Mucosa of rectum (tissue), 2 donors: ENCODE measurements at regions not wholly inside any gene's neighbourhood (a gene's known extent, or its start where the extent isn't known, plus 50 kb on each side); places are given as distances from the start of the nearest gene placed in this dataset.

Experiments
- H3K27ac ChIP-seq, 2 donors: one replicate each; pipeline ENCODE4 v1.7.0; 2013; ENCODE audit warnings: inconsistent platforms in 2 of 2, low read depth in 2 of 2, low read length in 2 of 2
- H3K27me3 ChIP-seq, 2 donors: one replicate each; pipeline ENCODE4 v1.7.0; 2013; ENCODE audit warnings: low read length in 2 of 2; ENCODE audit not compliant: control insufficient read depth in 2 of 2, insufficient read depth in 2 of 2
- H3K36me3 ChIP-seq, 2 donors: one replicate each; pipeline ENCODE4 v1.7.0; 2013; ENCODE audit warnings: low read length in 2 of 2; ENCODE audit not compliant: control insufficient read depth in 2 of 2, insufficient read depth in 2 of 2
- H3K4me1 ChIP-seq, 2 donors: one replicate each; pipeline ENCODE4 v1.7.0; 2013; ENCODE audit warnings: low read length in 2 of 2, mild to moderate bottlenecking in 1 of 2; ENCODE audit not compliant: control insufficient read depth in 2 of 2, insufficient read depth in 2 of 2
- H3K4me3 ChIP-seq, 2 donors: one replicate each; pipeline ENCODE4 v1.7.0; 2013; ENCODE audit warnings: low read length in 2 of 2
- H3K9ac ChIP-seq, 2 donors: one replicate each; pipeline ENCODE4 v1.7.0; 2013; ENCODE audit warnings: low read length in 2 of 2, low read depth in 1 of 2, mild to moderate bottlenecking in 1 of 2
- H3K9me3 ChIP-seq, 2 donors: one replicate each; pipeline ENCODE4 v1.7.0; 2013; ENCODE audit warnings: low read length in 2 of 2; ENCODE audit not compliant: control insufficient read depth in 2 of 2
- donor health status: healthy.
- donor health status: Normal muscosa, but diverticular disease.

DNA sequence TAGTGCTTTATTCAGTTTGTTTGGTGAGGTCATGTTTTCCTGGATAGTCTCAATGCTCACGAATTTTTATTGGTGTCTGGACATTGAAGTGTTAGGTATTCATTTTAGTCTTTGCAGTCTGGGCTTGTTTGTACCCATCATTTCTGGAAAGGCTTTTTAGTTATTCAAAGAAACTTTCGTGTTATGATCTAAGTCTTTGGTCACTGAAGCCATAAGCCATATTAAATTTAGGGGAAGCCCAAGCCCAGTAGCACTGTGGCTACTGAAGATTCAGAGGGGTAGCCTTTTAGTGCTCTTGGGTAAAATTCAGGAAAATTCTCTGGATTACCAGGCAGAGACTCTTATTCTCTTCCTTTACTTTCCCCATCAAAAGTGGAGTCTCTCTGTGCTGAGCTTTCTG is 56.2 kb upstream of the PEX5L start:
- H3K9ac ChIP-seq: no peak overlapping the region
- no peaks in the 10 kb centered on the region for H3K36me3 ChIP-seq
- no peaks in the 10 kb centered on the region for H3K4me1 ChIP-seq
- H3K9me3 ChIP-seq: no peaks in the 10 kb centered on the region
- H3K27me3 ChIP-seq: no peaks in the 10 kb centered on the region
- H3K27ac ChIP-seq: no peak overlapping the region
- no peak overlapping the region for H3K4me3 ChIP-seq

DNA sequence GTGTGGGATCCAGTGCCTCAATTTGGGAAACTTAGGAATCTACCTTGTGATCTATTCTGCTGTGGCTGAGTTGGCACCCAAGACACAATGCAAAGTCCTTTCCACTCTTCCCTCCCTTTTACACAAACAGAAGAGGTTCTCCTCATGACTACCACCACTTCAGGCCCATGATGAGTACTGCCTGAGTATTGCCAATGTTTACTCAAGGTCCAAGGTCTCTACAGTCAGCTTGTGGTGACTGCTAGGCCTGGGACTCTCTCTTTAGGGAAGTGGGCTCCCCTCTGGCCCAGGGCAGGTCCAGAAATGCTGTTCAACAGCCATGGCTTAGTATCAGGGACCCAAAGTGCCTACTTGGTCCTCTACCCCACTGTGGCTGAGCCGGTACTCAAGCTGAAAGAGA is 56.8 kb upstream of the PEX5L start:
- Histone ChIP-seq H3K4me1 (no peaks in the 10 kb centered on the region), H3K9me3 (no peaks in the 10 kb centered on the region), H3K36me3 (no peaks in the 10 kb centered on the region), H3K27ac (no peak overlapping the region), H3K27me3 (no peaks in the 10 kb centered on the region), H3K9ac (no peak overlapping the region), H3K4me3 (no peak overlapping the region)

- Histone ChIP-seq H3K36me3 (no peaks in the 10 kb centered on the region), H3K9me3 (no peaks in the 10 kb centered on the region), H3K4me3 (no peak overlapping the region), H3K27ac (no peak overlapping the region), H3K9ac (no peak overlapping the region), H3K4me1 (no peaks in the 10 kb centered on the region), H3K27me3 (no peaks in the 10 kb centered on the region)
Observed at GRCh38 chr3:180097626-180098025, 60.9 kb upstream of the PEX5L start.

- H3K4me1 ChIP-seq: no peaks in the 10 kb centered on the region
- no peaks in the 10 kb centered on the region for H3K36me3 ChIP-seq
- no peaks in the 10 kb centered on the region for H3K27me3 ChIP-seq
- no peaks in the 10 kb centered on the region for H3K9me3 ChIP-seq
- no peak overlapping the region for H3K4me3 ChIP-seq
- H3K9ac ChIP-seq: no peak overlapping the region
- H3K27ac ChIP-seq: no peak overlapping the region
Observed at GRCh38 chr3:180102134-180102533, 65.4 kb upstream of the PEX5L start.

- Histone ChIP-seq H3K4me1 (no peaks in the 10 kb centered on the region), H3K36me3 (no peaks in the 10 kb centered on the region), H3K4me3 (no peak overlapping the region), H3K27me3 (no peaks in the 10 kb centered on the region), H3K9ac (no peak overlapping the region), H3K27ac (no peak overlapping the region), H3K9me3 (no peaks in the 10 kb centered on the region)
Observed at GRCh38 chr3:180102604-180103003, 65.9 kb upstream of the PEX5L start.

DNA sequence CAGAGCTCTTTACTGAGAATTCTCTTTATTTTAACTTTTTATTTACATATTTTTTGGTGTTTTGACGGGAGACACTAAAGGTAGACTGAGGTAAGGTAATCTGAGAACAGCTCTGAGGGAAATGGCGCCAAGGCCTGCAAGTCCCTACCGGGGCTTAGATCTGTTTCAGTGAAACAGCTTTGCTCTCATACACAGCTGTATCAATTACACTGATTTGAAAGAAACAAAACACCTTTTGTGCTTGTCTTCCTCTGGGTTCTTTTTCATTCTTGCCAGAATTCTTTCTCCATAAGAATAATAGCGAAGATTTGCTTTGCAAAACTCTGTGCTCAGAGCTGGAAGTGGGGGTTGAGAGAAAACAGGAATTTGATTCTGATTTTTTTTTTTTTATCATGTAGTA is 79.5 kb upstream of the PEX5L start:
- no peaks in the 10 kb centered on the region for H3K9me3 ChIP-seq
- H3K9ac ChIP-seq: no peak overlapping the region
- H3K4me3 ChIP-seq: no peak overlapping the region
- H3K27me3 ChIP-seq: no peaks in the 10 kb centered on the region
- H3K4me1 ChIP-seq: no peaks in the 10 kb centered on the region
- H3K27ac ChIP-seq: no peak overlapping the region
- H3K36me3 ChIP-seq: no peaks in the 10 kb centered on the region

GRCh38 chr3:180116658-180117057 is 79.9 kb upstream of the PEX5L start:
- Histone ChIP-seq H3K27ac (no peak overlapping the region), H3K4me1 (no peaks in the 10 kb centered on the region)

DNA sequence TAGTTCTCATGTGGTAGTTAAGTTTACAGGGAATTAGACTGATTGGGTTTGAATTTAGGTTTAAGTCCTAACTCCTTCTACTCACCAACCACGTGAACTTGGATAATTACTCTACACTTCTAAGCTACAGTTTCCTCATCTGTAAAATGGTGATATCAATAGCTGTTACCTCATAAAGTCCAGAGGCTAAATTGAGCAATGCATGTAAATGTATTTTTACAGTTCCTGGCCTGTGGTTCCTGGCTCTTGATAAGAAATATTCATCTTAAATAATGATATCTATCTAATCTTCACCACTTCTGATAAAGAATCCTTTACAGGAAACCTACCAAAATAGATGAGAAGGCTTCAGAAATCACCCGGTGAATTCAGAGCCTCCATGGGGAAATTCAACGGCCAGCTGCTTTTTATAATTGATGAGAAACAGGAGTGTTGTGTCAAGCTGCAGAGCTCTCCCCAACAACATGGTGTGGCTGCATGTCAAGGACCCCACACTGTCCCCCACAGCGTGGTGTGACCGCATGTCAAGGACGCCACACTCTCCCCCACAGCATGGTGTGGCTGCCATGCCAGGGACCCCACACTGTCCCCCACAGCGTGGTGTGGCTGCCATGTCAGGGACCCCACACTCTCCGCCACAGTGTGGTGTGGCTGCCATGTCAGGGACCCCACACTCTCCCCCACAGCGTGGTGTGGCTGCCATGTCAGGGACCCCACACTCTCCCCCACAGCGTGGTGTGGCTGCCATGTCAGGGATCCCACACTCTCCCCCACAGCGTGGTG is 80.8 kb upstream of the PEX5L start:
- H3K27ac ChIP-seq: no peak overlapping the region
- H3K9ac ChIP-seq: no peak overlapping the region
- no peaks in the 10 kb centered on the region for H3K9me3 ChIP-seq
- H3K4me1 ChIP-seq: no peaks in the 10 kb centered on the region
- H3K36me3 ChIP-seq: no peaks in the 10 kb centered on the region
- H3K27me3 ChIP-seq: no peaks in the 10 kb centered on the region
- H3K4me3 ChIP-seq: no peak overlapping the region

More at GRCh38 chr3:180116658-180117057, 79.9 kb upstream of the PEX5L start:
- Histone ChIP-seq H3K9me3 (no peaks in the 10 kb centered on the region), H3K9ac (no peak overlapping the region), H3K36me3 (no peaks in the 10 kb centered on the region), H3K27me3 (no peaks in the 10 kb centered on the region), H3K4me3 (no peak overlapping the region)

DNA sequence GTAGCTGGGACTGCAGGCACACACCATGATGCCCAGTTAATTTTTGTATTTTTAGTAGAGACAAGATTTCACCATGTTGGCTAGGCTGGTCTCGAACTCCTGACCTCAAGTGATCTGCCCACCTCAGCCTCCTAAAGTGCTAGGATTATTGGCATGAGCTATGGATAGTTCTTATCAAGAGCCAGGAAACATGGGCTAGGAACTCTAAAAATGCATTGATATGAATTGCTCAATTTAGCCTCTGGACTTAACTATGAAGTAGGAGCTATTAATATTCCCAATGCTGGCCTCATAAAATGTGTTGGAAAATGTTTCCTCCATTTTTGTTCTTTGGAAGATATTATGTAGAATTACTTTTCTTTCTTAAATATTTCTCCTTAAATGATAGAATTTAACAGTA is 82.8 kb upstream of the PEX5L start:
- Histone ChIP-seq H3K9me3 (no peaks in the 10 kb centered on the region), H3K27ac (no peak overlapping the region), H3K9ac (no peak overlapping the region), H3K4me3 (no peak overlapping the region), H3K36me3 (no peaks in the 10 kb centered on the region), H3K27me3 (no peaks in the 10 kb centered on the region), H3K4me1 (no peaks in the 10 kb centered on the region)

- H3K36me3 ChIP-seq: no peaks in the 10 kb centered on the region
- H3K27ac ChIP-seq: no peak overlapping the region
- H3K9ac ChIP-seq: no peak overlapping the region
- H3K4me3 ChIP-seq: no peak overlapping the region
- H3K9me3 ChIP-seq: no peaks in the 10 kb centered on the region
- H3K4me1 ChIP-seq: no peaks in the 10 kb centered on the region
- no peaks in the 10 kb centered on the region for H3K27me3 ChIP-seq
Observed at GRCh38 chr3:180123928-180124327, 87.2 kb upstream of the PEX5L start.
